K562 (cell line): ENCODE measurements at regions not wholly inside any gene's neighbourhood (a gene's known extent, or its start where the extent isn't known, plus 50 kb on each side); places are given as distances from the start of the nearest gene placed in this dataset.

Experiments used
- BMI1 ChIP-seq: fragments of 150-350 bp; IDR thresholded peaks from 2 replicates; pipeline ENCODE4 v1.6.1; 2014; ENCODE audit warnings: low read length
- CTCF ChIP-seq, 3 experiments: IDR thresholded peaks in 2 of 3; conservative IDR thresholded peaks in 1 of 3; 2 replicates each; pipeline ENCODE4 v1.5.1; 2011 to 2012; ENCODE audit warnings: low read length in 3 of 3, mild to moderate bottlenecking in 3 of 3, control low read depth in 2 of 3, improper control_type of control experiment in 1 of 3, inconsistent platforms in 1 of 3, low read depth in 1 of 3, mixed read lengths in 1 of 3, moderate library complexity in 1 of 3; ENCODE audit not compliant: insufficient read depth in 2 of 3
- EGR1 ChIP-seq: fragments of 450-650 bp; conservative IDR thresholded peaks from 2 replicates; pipeline ENCODE4 v1.6.1; 2017; ENCODE audit warnings: mild to moderate bottlenecking
- EZH2 ChIP-seq: IDR thresholded peaks from 2 replicates; pipeline ENCODE4 v1.6.1; 2012; ENCODE audit warnings: low read depth, mild to moderate bottlenecking, inconsistent platforms, low read length, borderline replicate concordance
- KLF16 ChIP-seq: IDR thresholded peaks from 2 replicates; pipeline ENCODE4 v1.6.1; 2016; ENCODE audit warnings: antibody characterized with exemption
- LARP7 ChIP-seq: fragments of 450-650 bp; IDR thresholded peaks from 2 replicates; pipeline ENCODE4 v1.6.1; 2016
- MAFK ChIP-seq: IDR thresholded peaks from 2 replicates; pipeline ENCODE4 v1.6.1; 2011; ENCODE audit warnings: low read length, improper control_type of control experiment
- NRF1 ChIP-seq, 2 experiments: fragments of 450-650 bp; IDR thresholded peaks in 1 of 2; conservative IDR thresholded peaks in 1 of 2; 2 replicates each; pipeline ENCODE4 v1.6.1; 2014; ENCODE audit warnings: mild to moderate bottlenecking in 2 of 2
- POLR2A ChIP-seq: fragments of 450-650 bp; conservative IDR thresholded peaks from 2 replicates; pipeline ENCODE4 v1.6.1; 2016
- SIN3A ChIP-seq, 2 experiments: fragments of 150-350 bp in 1 of 2; IDR thresholded peaks; 2 replicates each; pipeline ENCODE4 v1.6.1; 2011 to 2016; ENCODE audit warnings: borderline replicate concordance in 2 of 2, low read depth in 2 of 2, low read length in 2 of 2, mild to moderate bottlenecking in 2 of 2, moderate library complexity in 2 of 2; ENCODE audit not compliant: control insufficient read depth in 1 of 2
- ZZZ3 ChIP-seq: fragments of 450-650 bp; IDR thresholded peaks from 2 replicates; pipeline ENCODE4 v1.6.1; 2016; ENCODE audit warnings: antibody characterized with exemption, mild to moderate bottlenecking, moderate library complexity
- TF ChIP-seq, protein P1 (sequence below): fragments of 450-650 bp; IDR thresholded peaks from 2 replicates; pipeline ENCODE4 v1.7.0; 2016; ENCODE audit warnings: borderline replicate concordance
- TF ChIP-seq, protein P2 (sequence below): fragments of 450-650 bp; conservative IDR thresholded peaks from 2 replicates; pipeline ENCODE4 v1.6.1; 2016; ENCODE audit warnings: missing genetic modification characterization, low read depth, mild to moderate bottlenecking, missing compliant biosample characterization, moderate library complexity

- TF ChIP-seq EGR1 (no peak), ZZZ3 (no peak), POLR2A (no peak), EZH2 (no peak), LARP7 (no peak), SIN3A (IDR thresholded peaks at IDR 0.05; ENCODE audit: borderline replicate concordance in 2 of 2, control insufficient read depth in 1 of 2, low read depth in 2 of 2, low read length in 2 of 2) (no peak), NRF1 (conservative IDR thresholded peaks at IDR 0.05 in 1 of 2, IDR thresholded peaks at IDR 0.05 in 1 of 2) (no peak), CTCF (IDR thresholded peaks at IDR 0.05 in 2 of 3, conservative IDR thresholded peaks at IDR 0.05 in 1 of 3; ENCODE audit: insufficient read depth in 2 of 3, low read depth in 1 of 3, low read length in 3 of 3) (no peak), MAFK (no peak), BMI1 (no peak), KLF16 (no peak)
- TF ChIP-seq, protein P1, sequence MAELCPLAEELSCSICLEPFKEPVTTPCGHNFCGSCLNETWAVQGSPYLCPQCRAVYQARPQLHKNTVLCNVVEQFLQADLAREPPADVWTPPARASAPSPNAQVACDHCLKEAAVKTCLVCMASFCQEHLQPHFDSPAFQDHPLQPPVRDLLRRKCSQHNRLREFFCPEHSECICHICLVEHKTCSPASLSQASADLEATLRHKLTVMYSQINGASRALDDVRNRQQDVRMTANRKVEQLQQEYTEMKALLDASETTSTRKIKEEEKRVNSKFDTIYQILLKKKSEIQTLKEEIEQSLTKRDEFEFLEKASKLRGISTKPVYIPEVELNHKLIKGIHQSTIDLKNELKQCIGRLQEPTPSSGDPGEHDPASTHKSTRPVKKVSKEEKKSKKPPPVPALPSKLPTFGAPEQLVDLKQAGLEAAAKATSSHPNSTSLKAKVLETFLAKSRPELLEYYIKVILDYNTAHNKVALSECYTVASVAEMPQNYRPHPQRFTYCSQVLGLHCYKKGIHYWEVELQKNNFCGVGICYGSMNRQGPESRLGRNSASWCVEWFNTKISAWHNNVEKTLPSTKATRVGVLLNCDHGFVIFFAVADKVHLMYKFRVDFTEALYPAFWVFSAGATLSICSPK: no peak
- TF ChIP-seq, protein P2, sequence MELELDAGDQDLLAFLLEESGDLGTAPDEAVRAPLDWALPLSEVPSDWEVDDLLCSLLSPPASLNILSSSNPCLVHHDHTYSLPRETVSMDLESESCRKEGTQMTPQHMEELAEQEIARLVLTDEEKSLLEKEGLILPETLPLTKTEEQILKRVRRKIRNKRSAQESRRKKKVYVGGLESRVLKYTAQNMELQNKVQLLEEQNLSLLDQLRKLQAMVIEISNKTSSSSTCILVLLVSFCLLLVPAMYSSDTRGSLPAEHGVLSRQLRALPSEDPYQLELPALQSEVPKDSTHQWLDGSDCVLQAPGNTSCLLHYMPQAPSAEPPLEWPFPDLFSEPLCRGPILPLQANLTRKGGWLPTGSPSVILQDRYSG (tag): no peak
These were observed 1309.7 kb downstream of the ROBO2 start for GRCh38 chr3:78349571-78349970.
